NCI-H187 treated with DMSO at 0.1 percent for 48 hours (cell line): ENCODE measurements at regions not wholly inside any gene's neighbourhood (a gene's known extent, or its start where the extent isn't known, plus 50 kb on each side); places are given as distances from the start of the nearest gene placed in this dataset.
"Not testable (repeated sequence)": the region's sequence is repeated elsewhere in the genome, so short reads cannot be mapped to it uniquely, and the experiment has no call there.

Experiments
- DNase-seq: peaks from one replicate; lab custom pipeline; 2025; lab: John Stamatoyannopoulos, UW

- DNase-seq, result no peak
Measured at GRCh38 chr3:154829929-154830328, 250.2 kb upstream of the MME start.

GRCh38 chr3:154819491-154819890, 260.6 kb upstream of the MME start:
- no peak for DNase-seq

- no peak for DNase-seq
Measured at GRCh38 chr3:154818676-154819255, 261.4 kb upstream of the MME start.

- DNase-seq, result not testable (repeated sequence)
Measured at GRCh38 chr3:154810017-154810416, 270.1 kb upstream of the MME start.

- DNase-seq, result no peak
Measured at GRCh38 chr3:154801729-154802128, 278.4 kb upstream of the MME start.

- DNase-seq, result no peak
Measured at GRCh38 chr3:154799800-154800199, 280.3 kb upstream of the MME start.

GRCh38 chr3:154795582-154795981, 284.5 kb upstream of the MME start:
- no peak for DNase-seq

- no peak for DNase-seq
Measured at GRCh38 chr3:154794814-154795445, 285.2 kb upstream of the MME start.

- no peak for DNase-seq
Measured at GRCh38 chr3:154794391-154794790, 285.7 kb upstream of the MME start.

- DNase-seq, result no peak
Measured at GRCh38 chr3:154792828-154793227, 287.3 kb upstream of the MME start.

- no peak for DNase-seq
Measured at GRCh38 chr3:154791611-154792010, 288.5 kb upstream of the MME start.

GRCh38 chr3:154786724-154787123, 293.4 kb upstream of the MME start:
- DNase-seq, result no peak

GRCh38 chr3:154783521-154783931, 296.6 kb upstream of the MME start:
- no peak for DNase-seq

- DNase-seq, result no peak
Measured at GRCh38 chr3:154783061-154783460, 297.1 kb upstream of the MME start.

GRCh38 chr3:154782151-154782550, 298.0 kb upstream of the MME start:
- DNase-seq, result no peak

- DNase-seq, result no peak
Measured at GRCh38 chr3:154781595-154781994, 298.5 kb upstream of the MME start.

- no peak for DNase-seq
Measured at GRCh38 chr3:154780263-154780662, 299.9 kb upstream of the MME start.

- no peak for DNase-seq
Measured at GRCh38 chr3:154779571-154779970, 300.5 kb upstream of the MME start.

GRCh38 chr3:154778057-154778456, 302.1 kb upstream of the MME start:
- DNase-seq, result no peak

- DNase-seq, result no peak
Measured at GRCh38 chr3:154776549-154777225, 303.4 kb upstream of the MME start.

- DNase-seq, result no peak
Measured at GRCh38 chr3:154775821-154776548, 304.1 kb upstream of the MME start.

- DNase-seq, result no peak
Measured at GRCh38 chr3:154766765-154767503, 313.2 kb upstream of the MME start.
